ENCODE measurements at regions not wholly inside any gene's neighbourhood (a gene's known extent, or its start where the extent isn't known, plus 50 kb on each side); places are given as distances from the start of the nearest gene placed in this dataset.

- Histone ChIP-seq H3K4me3 (ENCODE audit: low read length) (no peak overlapping the region), H3K27ac (ENCODE audit: low read length) (no peak overlapping the region), H3K4me1 (ENCODE audit: low read length) (no peaks in the 10 kb centered on the region), H3K36me3 (replicated peaks; ENCODE audit: insufficient read depth, low read length) (no peaks in the 10 kb centered on the region), H4K20me1 (ENCODE audit: insufficient read depth, low read length) (no peaks in the 10 kb centered on the region), H3K27me3 (replicated peaks; ENCODE audit: insufficient read depth, low read length) (no peaks in the 10 kb centered on the region), H3K9ac (ENCODE audit: low read length) (no peak overlapping the region), H3K9me3 (replicated peaks; ENCODE audit: insufficient read depth, low read length) (no peaks in the 10 kb centered on the region), H2AFZ (ENCODE audit: low read length) (no peak overlapping the region), H3K79me2 (ENCODE audit: low read length) (no peaks in the 10 kb centered on the region), H3F3A (ENCODE audit: insufficient read depth, low read length) (no peaks in the 10 kb centered on the region), H3K9me2 (replicated peaks; ENCODE audit: insufficient read depth, low read length) (no peaks in the 10 kb centered on the region), H3K4me2 (ENCODE audit: low read depth, low read length) (no peak overlapping the region)
- no peak for DNase-seq
- TF ChIP-seq CTCF (IDR thresholded peaks at IDR 0.05; ENCODE audit: low read length) (no peak), EZH2phosphoT487 (IDR thresholded peaks at IDR 0.05; ENCODE audit: low read length) (no peak), EZH2 (optimal IDR thresholded peaks at IDR 0.05; ENCODE audit: low read depth, low read length) (no peak)
Observed at GRCh38 chr4:43369036-43369594, 476.6 kb downstream of the GRXCR1 start.

GRCh38 chr4:43373201-43373600 lies 480.7 kb downstream of the GRXCR1 start:
- H3K27ac ChIP-seq (ENCODE audit: low read length), result no peak overlapping the region
- H3K36me3 ChIP-seq (replicated peaks; ENCODE audit: insufficient read depth, low read length), result no peaks in the 10 kb centered on the region
- H3F3A ChIP-seq (ENCODE audit: insufficient read depth, low read length), result no peaks in the 10 kb centered on the region
- no peak for TF ChIP-seq EZH2phosphoT487 (IDR thresholded peaks at IDR 0.05; ENCODE audit: low read length)
- no peak overlapping the region for H2AFZ ChIP-seq (ENCODE audit: low read length)
- H3K9me2 ChIP-seq (replicated peaks; ENCODE audit: insufficient read depth, low read length), result no peaks in the 10 kb centered on the region
- H4K20me1 ChIP-seq (ENCODE audit: insufficient read depth, low read length), result no peaks in the 10 kb centered on the region
- no peak overlapping the region for H3K4me2 ChIP-seq (ENCODE audit: low read depth, low read length)
- no peak overlapping the region for H3K4me3 ChIP-seq (ENCODE audit: low read length)
- no peak overlapping the region for H3K9ac ChIP-seq (ENCODE audit: low read length)
- H3K27me3 ChIP-seq (replicated peaks; ENCODE audit: insufficient read depth, low read length), result no peaks in the 10 kb centered on the region
- no peaks in the 10 kb centered on the region for H3K9me3 ChIP-seq (replicated peaks; ENCODE audit: insufficient read depth, low read length)
- H3K79me2 ChIP-seq (ENCODE audit: low read length), result no peaks in the 10 kb centered on the region
- DNase-seq, result no peak
- H3K4me1 ChIP-seq (ENCODE audit: low read length), result no peaks in the 10 kb centered on the region

GRCh38 chr4:43374216-43374751 lies 481.8 kb downstream of the GRXCR1 start:
- Histone ChIP-seq H2AFZ (ENCODE audit: low read length) (no peak overlapping the region), H3K4me2 (ENCODE audit: low read depth, low read length) (no peak overlapping the region), H3K9me2 (replicated peaks; ENCODE audit: insufficient read depth, low read length) (no peaks in the 10 kb centered on the region), H3K9ac (ENCODE audit: low read length) (no peak overlapping the region), H3K4me1 (ENCODE audit: low read length) (no peaks in the 10 kb centered on the region), H3K79me2 (ENCODE audit: low read length) (no peaks in the 10 kb centered on the region), H3K36me3 (replicated peaks; ENCODE audit: insufficient read depth, low read length) (no peaks in the 10 kb centered on the region), H3K27me3 (replicated peaks; ENCODE audit: insufficient read depth, low read length) (no peaks in the 10 kb centered on the region), H3K27ac (ENCODE audit: low read length) (no peak overlapping the region), H3K4me3 (ENCODE audit: low read length) (no peak overlapping the region), H3K9me3 (replicated peaks; ENCODE audit: insufficient read depth, low read length) (no peaks in the 10 kb centered on the region), H4K20me1 (ENCODE audit: insufficient read depth, low read length) (no peaks in the 10 kb centered on the region), H3F3A (ENCODE audit: insufficient read depth, low read length) (no peaks in the 10 kb centered on the region)
- no peak for DNase-seq
- no peak for TF ChIP-seq EZH2 (optimal IDR thresholded peaks at IDR 0.05; ENCODE audit: low read depth, low read length)
- no peak for TF ChIP-seq EZH2phosphoT487 (IDR thresholded peaks at IDR 0.05; ENCODE audit: low read length)
- TF ChIP-seq CTCF (IDR thresholded peaks at IDR 0.05; ENCODE audit: low read length), result no peak

- Histone ChIP-seq H3K9ac (ENCODE audit: low read length) (no peak overlapping the region), H3K4me1 (ENCODE audit: low read length) (no peaks in the 10 kb centered on the region), H3K4me3 (ENCODE audit: low read length) (no peak overlapping the region), H3K36me3 (replicated peaks; ENCODE audit: insufficient read depth, low read length) (no peaks in the 10 kb centered on the region), H2AFZ (ENCODE audit: low read length) (no peak overlapping the region), H3K4me2 (ENCODE audit: low read depth, low read length) (no peak overlapping the region), H3K9me3 (replicated peaks; ENCODE audit: insufficient read depth, low read length) (no peaks in the 10 kb centered on the region), H3K27ac (ENCODE audit: low read length) (no peak overlapping the region), H3F3A (ENCODE audit: insufficient read depth, low read length) (no peaks in the 10 kb centered on the region), H3K27me3 (replicated peaks; ENCODE audit: insufficient read depth, low read length) (no peaks in the 10 kb centered on the region), H3K9me2 (replicated peaks; ENCODE audit: insufficient read depth, low read length) (no peaks in the 10 kb centered on the region), H3K79me2 (ENCODE audit: low read length) (no peaks in the 10 kb centered on the region), H4K20me1 (ENCODE audit: insufficient read depth, low read length) (no peaks in the 10 kb centered on the region)
- TF ChIP-seq EZH2 (optimal IDR thresholded peaks at IDR 0.05; ENCODE audit: low read depth, low read length) (no peak), EZH2phosphoT487 (IDR thresholded peaks at IDR 0.05; ENCODE audit: low read length) (no peak), CTCF (IDR thresholded peaks at IDR 0.05; ENCODE audit: low read length) (no peak)
- DNase-seq, result no peak
Observed at GRCh38 chr4:43379016-43379415, 486.5 kb downstream of the GRXCR1 start.

All from MM.1S (cell line).